GM12878 (cell line): ENCODE measurements at regions not wholly inside any gene's neighbourhood (a gene's known extent, or its start where the extent isn't known, plus 50 kb on each side); places are given as distances from the start of the nearest gene placed in this dataset.

Experiments
- ATAC-seq: fragments of 200-7000 bp; cut with Tn5 transposase; 3 replicates; pipeline ENCODE4 v1.9.1; 2020; ENCODE audit warnings: mild to moderate bottlenecking, moderate library complexity
- BruUV-seq: library from RNA; stranded (reverse); fragments of 400-500 nt; replicated peaks from 2 replicates; lab custom pipeline; 2021; lab: Mats Ljungman, UMichigan
- CTCF ChIA-PET: fragments of 300-600 bp; sonication (Branson Sonifier 250); formaldehyde crosslinking; extraction: SDS; loops from one replicate; lab custom pipeline; 2021; ENCODE audit warnings: inconsistent platforms; lab: Yijun Ruan, JAX
- POLR2A ChIA-PET: fragments of 350-600 bp; formaldehyde crosslinking; extraction: SDS; loops from one replicate; lab custom pipeline; 2021; ENCODE audit warnings: inconsistent platforms; lab: Charles Lee
- RAD21 ChIA-PET: fragments of 300-600 bp; sonication (Branson Sonifier 250); formaldehyde crosslinking; loops from one replicate; lab custom pipeline; 2023; ENCODE audit warnings: antibody characterized with exemption; ENCODE audit not compliant: unreplicated experiment; lab: Charles Lee
- SMC1A ChIA-PET: fragments of 300-600 bp; sonication (Branson Sonifier 250); formaldehyde crosslinking; loops from one replicate; lab custom pipeline; 2023; ENCODE audit not compliant: unreplicated experiment, uncharacterized antibody; lab: Charles Lee
- DNase-seq: peaks from one replicate; pipeline ENCODE4 v3.0.0-alpha.2; 2011; ENCODE audit warnings: low read depth, low spot score
- FAIRE-seq: peaks from 3 replicates; lab custom pipeline; 2011; peaks lifted over from hg19 to GRCh38; lab: Jason Lieb, UNC
- H2AFZ ChIP-seq: 2 replicates; pipeline ENCODE4 v1.6.0; 2011; ENCODE audit warnings: low read depth, low read length, control low read depth; ENCODE audit not compliant: control insufficient read depth
- H3K27ac ChIP-seq: 2 replicates; pipeline ENCODE4 v1.5.1; 2011; ENCODE audit warnings: control low read depth; ENCODE audit not compliant: control insufficient read depth, insufficient read depth
- H3K27me3 ChIP-seq, 2 experiments: replicated peaks in 1 of 2; 2 replicates each; pipeline versions ENCODE4 v1.6.0 to v1.6.1; 2011; ENCODE audit warnings: low read length in 1 of 2; ENCODE audit not compliant: control insufficient read depth in 2 of 2, insufficient read depth in 2 of 2
- H3K36me3 ChIP-seq, 2 experiments: 2 replicates each; pipeline ENCODE4 v1.5.1; 2011; ENCODE audit warnings: low read length in 1 of 2; ENCODE audit not compliant: control insufficient read depth in 2 of 2, insufficient read depth in 2 of 2
- H3K4me1 ChIP-seq: 2 replicates; pipeline ENCODE4 v1.6.1; 2011; ENCODE audit warnings: mild to moderate bottlenecking, low read length, moderate library complexity, mixed read lengths; ENCODE audit not compliant: control insufficient read depth, insufficient read depth
- H3K4me2 ChIP-seq: 2 replicates; pipeline ENCODE4 v1.6.0; 2011; ENCODE audit warnings: control low read depth; ENCODE audit not compliant: control insufficient read depth, insufficient read depth
- H3K4me3 ChIP-seq: fragments of 200-600 bp; sonication (generic); 2 replicates; pipeline ENCODE4 v1.5.1; 2016
- H3K79me2 ChIP-seq: 2 replicates; pipeline ENCODE4 v1.6.0; 2011; ENCODE audit warnings: low read length; ENCODE audit not compliant: control insufficient read depth, insufficient read depth
- H3K9ac ChIP-seq: 2 replicates; pipeline ENCODE4 v1.8.0; 2011; ENCODE audit warnings: low read length, control low read depth, mixed read lengths; ENCODE audit not compliant: control insufficient read depth, insufficient read depth
- H3K9me3 ChIP-seq: replicated peaks from 3 replicates; pipeline ENCODE4 v1.5.1; 2011; ENCODE audit warnings: mild to moderate bottlenecking, low read length; ENCODE audit not compliant: control insufficient read depth, insufficient read depth
- H4K20me1 ChIP-seq: 2 replicates; pipeline ENCODE4 v1.6.0; 2011; ENCODE audit not compliant: control insufficient read depth, insufficient read depth
- FOXM1 ChIP-seq: IDR thresholded peaks from 2 replicates; pipeline ENCODE4 v1.6.1; 2012; ENCODE audit warnings: low read depth, mild to moderate bottlenecking, inconsistent platforms, low read length, moderate library complexity
- IKZF2 ChIP-seq, 2 experiments: fragments of 450-650 bp; IDR thresholded peaks; 2 replicates each; pipeline ENCODE4 v1.6.1; 2017; ENCODE audit warnings: mild to moderate bottlenecking in 2 of 2, moderate library complexity in 2 of 2
- TCF12 ChIP-seq: IDR thresholded peaks from 2 replicates; pipeline ENCODE4 v1.6.1; 2011; ENCODE audit warnings: low read depth, mild to moderate bottlenecking, low read length
- ZNF24 ChIP-seq: fragments of 450-650 bp; IDR thresholded peaks from 2 replicates; pipeline ENCODE4 v1.6.1; 2017; ENCODE audit warnings: antibody characterized with exemption, mild to moderate bottlenecking
- in situ Hi-C: fragments of 300-500 bp; cut with MboI; formaldehyde crosslinking; loops from 9 replicates; pipeline ENCODE4 v1.14.3; 2018; ENCODE audit warnings: mixed read lengths
- intact Hi-C: fragments of 100-400 bp; cut with micrococcal nuclease; formaldehyde crosslinking; loops from one replicate; pipeline ENCODE4 v1.14.2; 2022; ENCODE audit not compliant: unreplicated experiment
- TF ChIP-seq, protein P1 (sequence below): fragments of 450-650 bp; IDR thresholded peaks from 2 replicates; pipeline ENCODE4 v1.6.1; 2016; ENCODE audit warnings: mild to moderate bottlenecking, moderate library complexity, borderline replicate concordance
- TF ChIP-seq, protein P2 (sequence below): fragments of 450-650 bp; IDR thresholded peaks from 2 replicates; pipeline ENCODE4 v1.6.1; 2017; ENCODE audit warnings: mild to moderate bottlenecking, low read depth, inconsistent platforms; ENCODE audit not compliant: poor library complexity, severe bottlenecking
- TF ChIP-seq, protein P3 (sequence below): fragments of 450-650 bp; IDR thresholded peaks from 2 replicates; pipeline ENCODE4 v1.6.1; 2017; ENCODE audit warnings: low read depth, mild to moderate bottlenecking, moderate library complexity
- TF ChIP-seq, protein P4 (sequence below): fragments of 450-650 bp; IDR thresholded peaks from 2 replicates; pipeline ENCODE4 v1.6.1; 2018; ENCODE audit warnings: borderline replicate concordance, mild to moderate bottlenecking; ENCODE audit not compliant: partially characterized antibody

DNA sequence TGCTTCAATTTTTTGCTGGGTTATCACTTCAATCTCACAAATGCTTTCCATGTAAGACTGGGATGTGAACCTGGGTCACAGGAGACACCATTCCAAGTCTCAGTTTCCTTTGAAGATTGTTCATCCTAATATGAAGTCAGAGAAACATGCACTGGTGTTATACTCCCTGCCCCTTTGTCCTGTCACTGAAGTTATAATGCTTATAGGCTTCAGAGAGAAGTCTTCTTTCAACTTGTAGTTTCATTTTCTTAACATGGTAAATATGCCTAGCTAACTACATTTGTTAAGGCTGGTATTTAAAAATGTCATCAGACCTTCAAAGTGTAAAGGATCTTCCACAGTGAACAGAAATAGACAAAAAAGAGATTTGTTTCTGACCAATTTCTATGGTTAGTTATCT, 1195.9 kb downstream of the MRPL39 start:
- ChIA-PET RAD21 (no interaction called here), POLR2A (no interaction called here), CTCF (interaction anchor here (0.7 kb wide), 1 partner anchor 28 kb away, joined by 3 read pairs; no protein-coding TSS in a partner anchor), SMC1A (no interaction called here)
- intact Hi-C loops (no loop called here), in situ Hi-C loops (no loop called here)
- Histone ChIP-seq H4K20me1 (no peaks in the 10 kb centered on the region), H3K4me1 (no peaks in the 10 kb centered on the region), H3K36me3 (no peaks in the 10 kb centered on the region), H3K4me2 (no peak overlapping the region), H3K9me3 (no peaks in the 10 kb centered on the region), H3K9ac (no peak overlapping the region), H3K27ac (no peak overlapping the region), H3K27me3 (no peaks in the 10 kb centered on the region), H2AFZ (no peak overlapping the region), H3K79me2 (no peaks in the 10 kb centered on the region), H3K4me3 (no peak overlapping the region)
- TF ChIP-seq FOXM1: no peak
- TF ChIP-seq, protein P1, sequence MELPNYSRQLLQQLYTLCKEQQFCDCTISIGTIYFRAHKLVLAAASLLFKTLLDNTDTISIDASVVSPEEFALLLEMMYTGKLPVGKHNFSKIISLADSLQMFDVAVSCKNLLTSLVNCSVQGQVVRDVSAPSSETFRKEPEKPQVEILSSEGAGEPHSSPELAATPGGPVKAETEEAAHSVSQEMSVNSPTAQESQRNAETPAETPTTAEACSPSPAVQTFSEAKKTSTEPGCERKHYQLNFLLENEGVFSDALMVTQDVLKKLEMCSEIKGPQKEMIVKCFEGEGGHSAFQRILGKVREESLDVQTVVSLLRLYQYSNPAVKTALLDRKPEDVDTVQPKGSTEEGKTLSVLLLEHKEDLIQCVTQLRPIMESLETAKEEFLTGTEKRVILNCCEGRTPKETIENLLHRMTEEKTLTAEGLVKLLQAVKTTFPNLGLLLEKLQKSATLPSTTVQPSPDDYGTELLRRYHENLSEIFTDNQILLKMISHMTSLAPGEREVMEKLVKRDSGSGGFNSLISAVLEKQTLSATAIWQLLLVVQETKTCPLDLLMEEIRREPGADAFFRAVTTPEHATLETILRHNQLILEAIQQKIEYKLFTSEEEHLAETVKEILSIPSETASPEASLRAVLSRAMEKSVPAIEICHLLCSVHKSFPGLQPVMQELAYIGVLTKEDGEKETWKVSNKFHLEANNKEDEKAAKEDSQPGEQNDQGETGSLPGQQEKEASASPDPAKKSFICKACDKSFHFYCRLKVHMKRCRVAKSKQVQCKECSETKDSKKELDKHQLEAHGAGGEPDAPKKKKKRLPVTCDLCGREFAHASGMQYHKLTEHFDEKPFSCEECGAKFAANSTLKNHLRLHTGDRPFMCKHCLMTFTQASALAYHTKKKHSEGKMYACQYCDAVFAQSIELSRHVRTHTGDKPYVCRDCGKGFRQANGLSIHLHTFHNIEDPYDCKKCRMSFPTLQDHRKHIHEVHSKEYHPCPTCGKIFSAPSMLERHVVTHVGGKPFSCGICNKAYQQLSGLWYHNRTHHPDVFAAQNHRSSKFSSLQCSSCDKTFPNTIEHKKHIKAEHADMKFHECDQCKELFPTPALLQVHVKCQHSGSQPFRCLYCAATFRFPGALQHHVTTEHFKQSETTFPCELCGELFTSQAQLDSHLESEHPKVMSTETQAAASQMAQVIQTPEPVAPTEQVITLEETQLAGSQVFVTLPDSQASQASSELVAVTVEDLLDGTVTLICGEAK: no peak
- TF ChIP-seq, protein P2, sequence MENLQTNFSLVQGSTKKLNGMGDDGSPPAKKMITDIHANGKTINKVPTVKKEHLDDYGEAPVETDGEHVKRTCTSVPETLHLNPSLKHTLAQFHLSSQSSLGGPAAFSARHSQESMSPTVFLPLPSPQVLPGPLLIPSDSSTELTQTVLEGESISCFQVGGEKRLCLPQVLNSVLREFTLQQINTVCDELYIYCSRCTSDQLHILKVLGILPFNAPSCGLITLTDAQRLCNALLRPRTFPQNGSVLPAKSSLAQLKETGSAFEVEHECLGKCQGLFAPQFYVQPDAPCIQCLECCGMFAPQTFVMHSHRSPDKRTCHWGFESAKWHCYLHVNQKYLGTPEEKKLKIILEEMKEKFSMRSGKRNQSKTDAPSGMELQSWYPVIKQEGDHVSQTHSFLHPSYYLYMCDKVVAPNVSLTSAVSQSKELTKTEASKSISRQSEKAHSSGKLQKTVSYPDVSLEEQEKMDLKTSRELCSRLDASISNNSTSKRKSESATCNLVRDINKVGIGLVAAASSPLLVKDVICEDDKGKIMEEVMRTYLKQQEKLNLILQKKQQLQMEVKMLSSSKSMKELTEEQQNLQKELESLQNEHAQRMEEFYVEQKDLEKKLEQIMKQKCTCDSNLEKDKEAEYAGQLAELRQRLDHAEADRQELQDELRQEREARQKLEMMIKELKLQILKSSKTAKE: no peak
- TF ChIP-seq IKZF2 (IDR thresholded peaks at IDR 0.05): no peak
- TF ChIP-seq, protein P3, sequence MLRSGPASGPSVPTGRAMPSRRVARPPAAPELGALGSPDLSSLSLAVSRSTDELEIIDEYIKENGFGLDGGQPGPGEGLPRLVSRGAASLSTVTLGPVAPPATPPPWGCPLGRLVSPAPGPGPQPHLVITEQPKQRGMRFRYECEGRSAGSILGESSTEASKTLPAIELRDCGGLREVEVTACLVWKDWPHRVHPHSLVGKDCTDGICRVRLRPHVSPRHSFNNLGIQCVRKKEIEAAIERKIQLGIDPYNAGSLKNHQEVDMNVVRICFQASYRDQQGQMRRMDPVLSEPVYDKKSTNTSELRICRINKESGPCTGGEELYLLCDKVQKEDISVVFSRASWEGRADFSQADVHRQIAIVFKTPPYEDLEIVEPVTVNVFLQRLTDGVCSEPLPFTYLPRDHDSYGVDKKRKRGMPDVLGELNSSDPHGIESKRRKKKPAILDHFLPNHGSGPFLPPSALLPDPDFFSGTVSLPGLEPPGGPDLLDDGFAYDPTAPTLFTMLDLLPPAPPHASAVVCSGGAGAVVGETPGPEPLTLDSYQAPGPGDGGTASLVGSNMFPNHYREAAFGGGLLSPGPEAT: no peak
- no peak for TF ChIP-seq TCF12
- TF ChIP-seq ZNF24: no peak
- TF ChIP-seq, protein P4, sequence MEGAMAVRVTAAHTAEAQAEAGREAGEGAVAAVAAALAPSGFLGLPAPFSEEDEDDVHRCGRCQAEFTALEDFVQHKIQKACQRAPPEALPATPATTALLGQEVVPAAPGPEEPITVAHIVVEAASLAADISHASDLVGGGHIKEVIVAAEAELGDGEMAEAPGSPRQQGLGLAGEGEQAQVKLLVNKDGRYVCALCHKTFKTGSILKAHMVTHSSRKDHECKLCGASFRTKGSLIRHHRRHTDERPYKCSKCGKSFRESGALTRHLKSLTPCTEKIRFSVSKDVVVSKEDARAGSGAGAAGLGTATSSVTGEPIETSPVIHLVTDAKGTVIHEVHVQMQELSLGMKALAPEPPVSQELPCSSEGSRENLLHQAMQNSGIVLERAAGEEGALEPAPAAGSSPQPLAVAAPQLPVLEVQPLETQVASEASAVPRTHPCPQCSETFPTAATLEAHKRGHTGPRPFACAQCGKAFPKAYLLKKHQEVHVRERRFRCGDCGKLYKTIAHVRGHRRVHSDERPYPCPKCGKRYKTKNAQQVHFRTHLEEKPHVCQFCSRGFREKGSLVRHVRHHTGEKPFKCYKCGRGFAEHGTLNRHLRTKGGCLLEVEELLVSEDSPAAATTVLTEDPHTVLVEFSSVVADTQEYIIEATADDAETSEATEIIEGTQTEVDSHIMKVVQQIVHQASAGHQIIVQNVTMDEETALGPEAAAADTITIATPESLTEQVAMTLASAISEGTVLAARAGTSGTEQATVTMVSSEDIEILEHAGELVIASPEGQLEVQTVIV: no peak
- FAIRE-seq: no peak
- DNase-seq: no peak
- no TSS peak for BruUV-seq
- no peak for ATAC-seq
